ENCODE measurements at regions not wholly inside any gene's neighbourhood (a gene's known extent, or its start where the extent isn't known, plus 50 kb on each side); places are given as distances from the start of the nearest gene placed in this dataset.

DNA sequence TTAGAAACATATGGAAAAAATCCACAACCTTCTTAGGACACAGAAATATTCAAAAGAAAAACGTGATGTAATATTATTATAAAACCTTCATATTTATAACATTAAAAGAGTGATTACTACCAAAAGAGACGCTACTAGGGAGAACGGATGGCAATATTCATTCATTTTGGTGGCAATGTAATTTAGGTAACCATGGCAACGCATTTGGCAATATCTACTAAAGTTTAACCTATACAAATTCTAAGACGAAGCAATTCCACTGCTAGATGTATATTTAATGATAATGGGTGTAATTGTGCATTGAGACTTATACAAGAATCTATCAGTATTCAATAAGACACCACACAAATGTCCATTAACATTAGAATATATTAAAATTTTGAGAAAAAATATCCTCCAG is 709.4 kb downstream of the ARAP2 start:
- TF ChIP-seq, protein P1, sequence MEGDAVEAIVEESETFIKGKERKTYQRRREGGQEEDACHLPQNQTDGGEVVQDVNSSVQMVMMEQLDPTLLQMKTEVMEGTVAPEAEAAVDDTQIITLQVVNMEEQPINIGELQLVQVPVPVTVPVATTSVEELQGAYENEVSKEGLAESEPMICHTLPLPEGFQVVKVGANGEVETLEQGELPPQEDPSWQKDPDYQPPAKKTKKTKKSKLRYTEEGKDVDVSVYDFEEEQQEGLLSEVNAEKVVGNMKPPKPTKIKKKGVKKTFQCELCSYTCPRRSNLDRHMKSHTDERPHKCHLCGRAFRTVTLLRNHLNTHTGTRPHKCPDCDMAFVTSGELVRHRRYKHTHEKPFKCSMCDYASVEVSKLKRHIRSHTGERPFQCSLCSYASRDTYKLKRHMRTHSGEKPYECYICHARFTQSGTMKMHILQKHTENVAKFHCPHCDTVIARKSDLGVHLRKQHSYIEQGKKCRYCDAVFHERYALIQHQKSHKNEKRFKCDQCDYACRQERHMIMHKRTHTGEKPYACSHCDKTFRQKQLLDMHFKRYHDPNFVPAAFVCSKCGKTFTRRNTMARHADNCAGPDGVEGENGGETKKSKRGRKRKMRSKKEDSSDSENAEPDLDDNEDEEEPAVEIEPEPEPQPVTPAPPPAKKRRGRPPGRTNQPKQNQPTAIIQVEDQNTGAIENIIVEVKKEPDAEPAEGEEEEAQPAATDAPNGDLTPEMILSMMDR (IDR thresholded peaks at IDR 0.05): no peak
- no peak for TF ChIP-seq SIN3A (IDR thresholded peaks at IDR 0.05; ENCODE audit: borderline replicate concordance, insufficient read depth, low read depth, low read length)

Measured in Panc1 (cell line).